HUES64 (cell line): ENCODE measurements at regions not wholly inside any gene's neighbourhood (a gene's known extent, or its start where the extent isn't known, plus 50 kb on each side); places are given as distances from the start of the nearest gene placed in this dataset.

Experiments
- H3K27ac ChIP-seq: 2 replicates; pipeline ENCODE4 v1.7.0; 2013; ENCODE audit warnings: low read depth, low read length, inconsistent platforms
- H3K27me3 ChIP-seq: 2 replicates; pipeline ENCODE4 v1.6.1; 2013; ENCODE audit warnings: mild to moderate bottlenecking, low read length; ENCODE audit not compliant: insufficient read depth
- H3K36me3 ChIP-seq: 2 replicates; pipeline ENCODE4 v1.6.1; 2013; ENCODE audit warnings: mild to moderate bottlenecking, low read length; ENCODE audit not compliant: insufficient read depth
- H3K4me1 ChIP-seq: 2 replicates; pipeline ENCODE4 v1.6.1; 2013; ENCODE audit warnings: mild to moderate bottlenecking, low read length, moderate library complexity; ENCODE audit not compliant: insufficient read depth
- H3K4me3 ChIP-seq: 2 replicates; pipeline ENCODE4 v1.5.1; 2013; ENCODE audit warnings: mild to moderate bottlenecking, low read length, moderate library complexity
- H3K9ac ChIP-seq: 2 replicates; pipeline ENCODE4 v1.6.1; 2013; ENCODE audit warnings: mild to moderate bottlenecking, low read depth, low read length
- H3K9me3 ChIP-seq: 2 replicates; pipeline ENCODE4 v1.6.1; 2013; ENCODE audit warnings: low read depth, low read length; ENCODE audit not compliant: insufficient read depth
- WGBS: fragments of 150-250, 120-280 bp; methylation state at CpG from one replicate; pipeline ENCODE4 v1.1.7; 2013; ENCODE audit warnings: missing lambda C conversion rate; 5-methylcytosine and 5-hydroxymethylcytosine counted together

- Histone ChIP-seq H3K4me3 (no peak overlapping the region), H3K9me3 (no peaks in the 10 kb centered on the region), H3K4me1 (peaks cover 8% of the 10 kb centered on the region; the same call in 1 of the 2 replicates), H3K27me3 (peaks cover 32% of the 10 kb centered on the region; the same call in 1 of the 2 replicates), H3K27ac (no peak overlapping the region), H3K36me3 (no peaks in the 10 kb centered on the region), H3K9ac (no peak overlapping the region)
- WGBS: 42% methylated on average over 5 of the region's 5 CpGs
Measured at GRCh38 chr4:4694296-4694772, 152.5 kb upstream of the STX18 start.

GRCh38 chr4:4693755-4694295, 152.0 kb upstream of the STX18 start:
- WGBS: 76% methylated on average over 8 of the region's 8 CpGs
- H3K4me3 ChIP-seq: no peak overlapping the region
- H3K36me3 ChIP-seq: no peaks in the 10 kb centered on the region
- no peaks in the 10 kb centered on the region for H3K9me3 ChIP-seq
- peaks cover 8% of the 10 kb centered on the region; the same call in 1 of the 2 replicates for H3K4me1 ChIP-seq
- no peak overlapping the region for H3K9ac ChIP-seq
- peaks cover 32% of the 10 kb centered on the region; the same call in 1 of the 2 replicates for H3K27me3 ChIP-seq
- H3K27ac ChIP-seq: no peak overlapping the region

- H3K27me3 ChIP-seq: peaks cover 32% of the 10 kb centered on the region; the same call in 1 of the 2 replicates
- H3K9me3 ChIP-seq: no peaks in the 10 kb centered on the region
- no peak overlapping the region for H3K4me3 ChIP-seq
- H3K36me3 ChIP-seq: no peaks in the 10 kb centered on the region
- no peak overlapping the region for H3K9ac ChIP-seq
- WGBS: 95% methylated on average over 3 of the region's 3 CpGs
- H3K4me1 ChIP-seq: peaks cover 8% of the 10 kb centered on the region; the same call in 1 of the 2 replicates
- no peak overlapping the region for H3K27ac ChIP-seq
Measured at GRCh38 chr4:4693258-4693657, 151.4 kb upstream of the STX18 start.

- Histone ChIP-seq H3K9me3 (no peaks in the 10 kb centered on the region), H3K36me3 (no peaks in the 10 kb centered on the region), H3K27me3 (peaks cover 26% of the 10 kb centered on the region; the same call in 1 of the 2 replicates), H3K4me1 (peaks cover 8% of the 10 kb centered on the region; the same call in 1 of the 2 replicates), H3K27ac (no peak overlapping the region), H3K4me3 (no peak overlapping the region), H3K9ac (no peak overlapping the region)
- WGBS: 95% methylated on average over 2 of the region's 2 CpGs
Measured at GRCh38 chr4:4690854-4691253, 149.0 kb upstream of the STX18 start.

DNA sequence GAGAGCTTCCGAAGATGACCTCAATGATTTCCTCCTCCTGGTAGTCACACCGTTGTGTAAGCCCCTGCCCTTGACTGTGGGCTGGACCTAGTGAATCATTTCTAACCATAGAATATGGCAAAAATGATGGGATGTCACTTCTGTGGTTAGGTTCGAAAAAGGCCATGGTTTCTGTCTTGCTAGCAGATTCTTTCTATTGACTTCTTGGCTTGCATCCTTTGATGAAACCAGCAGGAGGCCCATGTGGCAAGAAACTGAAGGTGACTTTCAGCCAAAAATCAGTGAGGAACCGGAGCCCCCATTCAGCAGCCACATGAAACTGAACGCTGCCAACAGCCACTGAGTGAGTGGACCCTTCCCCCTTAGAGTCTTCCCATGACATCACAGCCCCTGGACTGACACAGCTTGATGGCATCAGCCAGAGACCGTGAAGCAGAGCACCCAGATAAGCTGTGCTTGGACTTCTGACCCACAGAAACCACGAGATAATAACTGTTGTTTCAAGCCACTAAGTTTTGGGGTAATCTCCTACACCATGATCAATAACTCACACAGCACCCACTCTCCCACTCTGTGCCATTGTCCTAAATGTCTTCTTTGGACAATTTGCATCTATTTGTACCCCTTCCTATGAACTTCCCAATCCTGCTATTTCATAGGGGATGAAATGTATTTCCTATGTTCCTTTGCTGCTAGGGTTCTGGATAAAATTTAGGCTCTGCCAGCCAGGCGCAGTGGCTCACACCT, 148.0 kb upstream of the STX18 start:
- no peaks in the 10 kb centered on the region for H3K9me3 ChIP-seq
- no peak overlapping the region for H3K27ac ChIP-seq
- H3K4me3 ChIP-seq: no peak overlapping the region
- H3K36me3 ChIP-seq: no peaks in the 10 kb centered on the region
- no peak overlapping the region for H3K9ac ChIP-seq
- peaks cover 16% of the 10 kb centered on the region; the same call in 1 of the 2 replicates for H3K27me3 ChIP-seq
- 88% methylated on average over 8 of the region's 8 CpGs for WGBS
- H3K4me1 ChIP-seq: peaks cover 10% of the 10 kb centered on the region; the same call in 1 of the 2 replicates

DNA sequence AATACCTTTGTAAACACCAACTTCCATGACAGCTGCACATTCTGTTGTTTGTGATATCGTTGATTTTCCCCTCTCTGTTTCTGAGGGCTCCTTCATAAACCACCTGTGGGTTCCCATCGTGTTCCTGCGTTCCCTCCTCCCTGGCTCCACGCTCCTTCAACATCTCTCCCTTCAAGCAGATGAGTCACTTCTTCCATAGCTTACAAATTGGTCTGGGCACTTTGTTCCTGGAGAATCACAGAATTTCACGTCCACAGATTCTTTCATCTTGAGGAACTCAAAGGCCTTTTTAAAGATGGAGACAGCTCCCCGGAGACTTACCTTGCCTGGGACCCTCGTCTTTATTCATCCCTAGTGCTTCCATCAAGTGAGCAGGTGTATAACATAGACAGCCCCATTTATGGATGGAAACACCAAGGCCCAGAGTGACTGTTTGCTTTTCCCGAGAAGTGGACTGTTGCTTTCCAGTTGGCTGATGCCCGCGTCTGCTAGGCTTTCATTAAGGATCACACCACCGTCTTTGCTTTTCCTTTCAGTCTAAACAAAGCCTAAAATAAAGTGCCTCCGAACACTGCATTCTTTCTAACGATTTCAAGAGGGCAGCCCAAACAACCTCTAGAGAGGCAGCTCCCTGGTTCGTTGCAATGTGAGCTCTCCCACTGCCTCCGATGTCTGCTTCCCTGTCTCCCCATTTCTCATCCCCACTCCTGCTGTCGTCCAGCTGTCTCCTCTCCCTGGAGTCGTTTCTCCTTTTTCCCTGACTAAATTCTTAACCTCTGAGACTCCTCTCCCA, 146.3 kb upstream of the STX18 start:
- Histone ChIP-seq H3K27ac (no peak overlapping the region), H3K9me3 (no peaks in the 10 kb centered on the region), H3K9ac (no peak overlapping the region), H3K36me3 (no peaks in the 10 kb centered on the region), H3K4me1 (peaks cover 3% of the 10 kb centered on the region; the same call in 1 of the 2 replicates), H3K27me3 (0 out of 2 replicates have a peak, but pooled peaks cover 4% of the 10 kb centered on the region), H3K4me3 (no peak overlapping the region)
- WGBS: 81% methylated on average over 17 of the region's 17 CpGs

DNA sequence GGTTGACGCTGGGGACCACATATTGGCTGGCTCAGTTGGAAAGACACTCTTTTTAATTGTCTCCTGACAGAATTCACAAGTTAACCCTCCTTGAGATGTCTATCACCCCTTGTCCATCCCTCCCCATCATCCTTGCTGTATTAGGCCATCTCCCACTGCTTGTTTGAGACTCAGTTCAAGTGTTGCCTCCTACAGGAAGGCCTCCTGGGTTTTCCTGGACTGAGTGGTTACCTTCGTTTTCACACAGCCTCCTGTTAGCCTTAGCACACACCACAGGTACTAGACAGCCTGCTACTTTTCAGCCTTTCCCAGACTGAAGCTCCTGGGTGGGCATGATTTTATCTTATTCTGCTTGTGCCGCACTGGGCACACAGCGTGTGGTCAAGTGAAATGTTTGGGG, 145.3 kb upstream of the STX18 start:
- Histone ChIP-seq H3K4me3 (no peak overlapping the region), H3K9ac (no peak overlapping the region), H3K27me3 (0 out of 2 replicates have a peak, but pooled peaks cover 4% of the 10 kb centered on the region), H3K9me3 (no peaks in the 10 kb centered on the region), H3K4me1 (peaks cover 3% of the 10 kb centered on the region; the same call in 1 of the 2 replicates), H3K36me3 (no peaks in the 10 kb centered on the region), H3K27ac (no peak overlapping the region)
- 87% methylated on average over 2 of the region's 4 CpGs for WGBS

- H3K36me3 ChIP-seq: no peaks in the 10 kb centered on the region
- H3K9me3 ChIP-seq: no peaks in the 10 kb centered on the region
- H3K27ac ChIP-seq: no peak overlapping the region
- H3K4me3 ChIP-seq: no peak overlapping the region
- 86% methylated on average over 10 of the region's 10 CpGs for WGBS
- H3K9ac ChIP-seq: no peak overlapping the region
- 0 out of 2 replicates have a peak, but pooled peaks cover 4% of the 10 kb centered on the region for H3K27me3 ChIP-seq
- peaks cover 3% of the 10 kb centered on the region; the same call in 1 of the 2 replicates for H3K4me1 ChIP-seq
Measured at GRCh38 chr4:4685810-4686795, 144.3 kb upstream of the STX18 start.

- Histone ChIP-seq H3K4me3 (no peak overlapping the region), H3K27ac (no peak overlapping the region), H3K9me3 (no peaks in the 10 kb centered on the region), H3K36me3 (no peaks in the 10 kb centered on the region), H3K27me3 (peaks cover 15% of the 10 kb centered on the region), H3K9ac (no peak overlapping the region), H3K4me1 (peaks cover 12% of the 10 kb centered on the region; the same call in 1 of the 2 replicates)
- WGBS: 92% methylated on average over 3 of the region's 4 CpGs
Measured at GRCh38 chr4:4681653-4682052, 139.8 kb upstream of the STX18 start.

GRCh38 chr4:4680758-4681157, 138.9 kb upstream of the STX18 start:
- 94% methylated on average over 2 of the region's 2 CpGs for WGBS
- H3K4me1 ChIP-seq: peaks cover 12% of the 10 kb centered on the region; the same call in 1 of the 2 replicates
- H3K36me3 ChIP-seq: no peaks in the 10 kb centered on the region
- H3K9me3 ChIP-seq: no peaks in the 10 kb centered on the region
- no peak overlapping the region for H3K9ac ChIP-seq
- peaks cover 21% of the 10 kb centered on the region for H3K27me3 ChIP-seq
- no peak overlapping the region for H3K4me3 ChIP-seq
- H3K27ac ChIP-seq: no peak overlapping the region
